ENCODE measurements at regions not wholly inside any gene's neighbourhood (a gene's known extent, or its start where the extent isn't known, plus 50 kb on each side); places are given as distances from the start of the nearest gene placed in this dataset.

DNA sequence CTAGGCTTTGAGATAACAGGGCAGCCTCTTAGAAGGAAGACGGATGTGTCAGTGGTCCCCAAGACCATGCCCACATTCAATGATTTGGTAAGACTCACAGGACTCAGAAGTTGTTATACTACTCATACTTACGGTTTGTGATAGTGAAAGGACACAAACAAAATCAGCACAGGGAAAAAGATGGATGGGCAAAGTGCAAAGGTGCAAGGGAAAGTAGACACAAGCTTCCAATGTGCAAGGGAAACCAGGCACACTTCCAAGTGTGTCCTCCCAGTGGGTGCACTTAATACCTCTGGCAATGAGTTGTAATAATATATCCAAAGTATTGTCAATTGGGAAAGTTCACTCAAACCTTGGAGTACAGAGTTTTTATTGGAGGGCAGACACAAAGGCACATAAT lies 53.8 kb upstream of the VCX start:
- H3K4me3 Mint-ChIP-seq: no peak overlapping the region
- no peaks in the 10 kb centered on the region for H3K27me3 Mint-ChIP-seq
- no peaks in the 10 kb centered on the region for H3K4me1 Mint-ChIP-seq (ENCODE audit: low read depth)
- no peaks in the 10 kb centered on the region for H3K36me3 Mint-ChIP-seq
- intact Hi-C loops (cut with micrococcal nuclease): no loop called here
- CTCF ChIA-PET: no interaction called here
- DNase-seq: no peak
- POLR2A ChIA-PET: no interaction called here
- no peaks in the 10 kb centered on the region for H3K9me3 Mint-ChIP-seq
- no peak overlapping the region for H3K27ac Mint-ChIP-seq

DNA sequence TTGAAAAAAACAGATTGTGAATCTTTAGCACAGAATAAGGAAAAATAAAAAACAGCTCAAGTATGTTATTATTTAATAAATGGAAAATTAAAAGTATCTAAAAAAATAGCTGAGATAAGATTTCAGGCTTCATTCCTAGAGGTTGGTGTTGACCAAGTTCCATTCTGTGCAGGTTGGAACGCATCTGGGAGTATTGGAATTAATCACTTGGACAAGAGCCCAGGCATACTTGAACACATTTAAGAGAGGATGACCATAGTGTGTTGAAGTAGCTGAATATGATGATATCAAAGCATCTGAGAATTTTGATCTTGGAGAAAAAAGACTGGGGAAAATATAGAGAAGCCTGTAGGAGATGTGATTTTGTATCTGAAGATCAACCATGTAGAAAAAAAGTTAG lies 54.6 kb upstream of the VCX start:
- no peak overlapping the region for H3K27ac Mint-ChIP-seq
- CTCF ChIA-PET: no interaction called here
- POLR2A ChIA-PET: no interaction called here
- no peaks in the 10 kb centered on the region for H3K36me3 Mint-ChIP-seq
- no peaks in the 10 kb centered on the region for H3K9me3 Mint-ChIP-seq
- H3K4me1 Mint-ChIP-seq (ENCODE audit: low read depth): no peaks in the 10 kb centered on the region
- no peak for DNase-seq
- H3K27me3 Mint-ChIP-seq: no peaks in the 10 kb centered on the region
- H3K4me3 Mint-ChIP-seq: no peak overlapping the region
- intact Hi-C loops (cut with micrococcal nuclease): no loop called here

DNA sequence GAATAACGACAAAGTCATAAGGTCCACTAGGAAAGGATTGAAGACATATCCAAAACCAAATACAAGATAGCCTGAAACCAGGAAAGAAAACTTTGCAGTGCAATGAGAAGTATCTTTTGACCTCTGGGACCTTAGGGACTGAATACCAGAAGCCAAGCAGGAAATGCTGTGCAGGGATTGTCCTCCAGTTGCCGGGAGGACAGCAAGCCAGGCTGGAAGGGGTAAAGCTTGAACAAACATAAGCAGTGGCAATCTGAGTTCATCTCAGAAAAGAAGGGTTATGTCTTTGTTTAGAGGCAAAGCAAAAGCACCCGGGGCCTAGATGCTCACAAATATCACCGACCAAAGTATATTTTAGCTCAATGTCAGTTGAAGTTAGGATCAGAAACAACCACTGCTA lies 55.3 kb upstream of the VCX start:
- H3K4me1 Mint-ChIP-seq (ENCODE audit: low read depth): no peaks in the 10 kb centered on the region

DNA sequence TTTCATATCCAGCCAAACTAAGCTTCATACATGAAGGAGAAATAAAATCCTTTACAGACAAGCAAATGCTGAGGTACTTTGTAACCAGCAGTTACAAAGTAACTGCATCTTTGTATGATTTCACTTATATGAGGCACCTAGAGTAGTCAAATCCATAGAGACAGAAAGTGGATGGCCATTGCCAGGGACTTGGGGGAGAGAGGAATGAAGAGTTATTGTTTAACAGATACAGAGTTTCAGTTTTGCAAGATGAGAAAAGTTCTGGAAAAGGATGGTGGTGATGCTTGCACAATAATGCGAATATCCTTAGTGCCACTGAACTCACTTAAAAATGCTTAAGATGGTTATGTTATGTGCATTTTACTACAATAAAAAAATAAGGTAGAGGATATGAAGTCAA lies 58.4 kb upstream of the VCX start:
- CTCF ChIA-PET: no interaction called here
- H3K27me3 Mint-ChIP-seq: no peaks in the 10 kb centered on the region
- H3K27ac Mint-ChIP-seq: no peak overlapping the region
- no peak overlapping the region for H3K4me3 Mint-ChIP-seq
- POLR2A ChIA-PET: no interaction called here
- no peaks in the 10 kb centered on the region for H3K36me3 Mint-ChIP-seq
- H3K4me1 Mint-ChIP-seq (ENCODE audit: low read depth): no peaks in the 10 kb centered on the region
- intact Hi-C loops (cut with micrococcal nuclease): no loop called here
- no peak for DNase-seq
- no peaks in the 10 kb centered on the region for H3K9me3 Mint-ChIP-seq

More for the DNA sequence above, 55.3 kb upstream of the VCX start:
- Mint-ChIP-seq H3K27ac (no peak overlapping the region), H3K27me3 (no peaks in the 10 kb centered on the region), H3K36me3 (no peaks in the 10 kb centered on the region), H3K9me3 (no peaks in the 10 kb centered on the region), H3K4me3 (no peak overlapping the region)
- CTCF ChIA-PET: no interaction called here
- POLR2A ChIA-PET: no interaction called here
- intact Hi-C loops (cut with micrococcal nuclease): no loop called here
- DNase-seq: no peak

DNA sequence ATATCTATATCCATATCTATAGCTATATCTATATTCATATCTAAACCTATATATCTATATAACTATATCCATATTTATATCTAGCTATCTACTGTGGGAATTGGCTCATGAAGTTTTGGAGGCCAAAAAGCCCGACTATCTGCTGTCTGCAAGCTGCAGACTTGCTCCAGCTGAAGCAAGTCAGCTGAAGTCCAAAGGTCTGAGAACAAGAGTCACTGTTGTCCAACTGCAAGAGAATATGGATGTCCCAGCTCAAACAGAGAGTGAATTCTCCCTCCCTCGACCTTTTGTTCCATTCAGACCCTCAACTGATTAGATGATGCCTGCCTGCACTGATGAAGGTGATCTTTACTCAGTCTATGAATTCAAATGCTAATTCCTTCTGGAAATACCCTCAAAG lies 63.3 kb upstream of the VCX start:
- ChIA-PET CTCF (no interaction called here), POLR2A (no interaction called here)
- no peak overlapping the region for H3K4me3 Mint-ChIP-seq
- no peak for DNase-seq
- no peaks in the 10 kb centered on the region for H3K4me1 Mint-ChIP-seq (ENCODE audit: low read depth)
- no peaks in the 10 kb centered on the region for H3K36me3 Mint-ChIP-seq
- intact Hi-C loops (cut with micrococcal nuclease): no loop called here
- no peaks in the 10 kb centered on the region for H3K27me3 Mint-ChIP-seq
- H3K9me3 Mint-ChIP-seq: no peaks in the 10 kb centered on the region
- H3K27ac Mint-ChIP-seq: no peak overlapping the region

DNA sequence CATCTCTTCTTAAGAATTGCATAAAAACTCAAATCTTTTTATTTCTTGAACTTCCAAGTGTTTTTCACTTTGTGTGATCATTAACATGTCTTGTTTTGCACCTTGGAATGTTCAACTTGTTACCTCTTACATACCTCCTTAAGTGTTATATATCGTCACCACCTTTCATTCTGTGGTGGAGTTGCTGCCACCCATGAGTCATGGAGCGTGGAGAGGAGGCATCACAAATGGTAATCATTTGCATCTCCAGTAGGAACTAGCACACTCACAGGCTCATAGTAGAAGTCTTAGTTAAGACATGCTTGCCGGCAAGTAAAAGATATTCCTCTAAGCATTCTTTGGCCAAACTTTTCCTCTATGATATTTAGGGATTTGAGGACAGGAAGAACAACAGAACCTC lies 67.0 kb upstream of the VCX start:
- Mint-ChIP-seq H3K27me3 (no peaks in the 10 kb centered on the region), H3K4me1 (ENCODE audit: low read depth) (no peaks in the 10 kb centered on the region), H3K4me3 (no peak overlapping the region), H3K36me3 (no peaks in the 10 kb centered on the region), H3K27ac (no peak overlapping the region), H3K9me3 (no peaks in the 10 kb centered on the region)
- POLR2A ChIA-PET: no interaction called here
- no peak for DNase-seq
- CTCF ChIA-PET: no interaction called here
- intact Hi-C loops (cut with micrococcal nuclease): no loop called here

DNA sequence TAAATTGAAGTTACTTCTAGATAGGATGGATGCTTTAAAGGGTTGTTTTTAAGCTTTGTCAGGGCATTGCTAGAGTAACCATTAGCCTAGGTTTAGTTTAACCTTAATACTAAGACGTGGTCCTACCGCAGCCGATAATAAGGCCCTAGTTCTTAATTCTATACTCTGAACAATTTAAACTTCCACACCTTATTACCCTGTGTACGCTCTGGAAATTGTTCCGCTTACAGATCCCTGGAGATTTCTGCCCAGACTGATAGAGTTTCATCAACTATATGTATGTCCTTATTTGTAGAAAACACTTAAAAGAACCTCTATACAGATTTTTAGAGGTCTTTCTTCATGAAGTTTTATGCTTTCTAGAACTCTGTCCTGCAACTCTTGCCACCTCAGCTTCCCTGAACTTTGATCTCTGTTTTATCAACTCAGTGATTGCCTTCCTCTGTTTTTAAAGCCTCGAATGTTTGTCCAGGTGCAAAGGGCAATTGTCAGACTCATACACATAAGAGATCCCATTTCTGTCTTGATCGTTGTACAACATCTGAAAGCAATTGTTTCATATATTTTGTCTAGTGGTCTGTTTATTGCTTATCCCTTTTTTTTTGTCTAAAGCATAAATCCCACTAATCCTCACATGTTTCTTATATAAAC lies 71.1 kb upstream of the VCX start:
- Mint-ChIP-seq H3K4me3 (no peak overlapping the region), H3K4me1 (ENCODE audit: low read depth) (no peaks in the 10 kb centered on the region), H3K27me3 (no peaks in the 10 kb centered on the region), H3K36me3 (no peaks in the 10 kb centered on the region), H3K27ac (no peak overlapping the region), H3K9me3 (peaks cover 2% of the 10 kb centered on the region)
- CTCF ChIA-PET: no interaction called here
- DNase-seq: no peak
- POLR2A ChIA-PET: no interaction called here
- intact Hi-C loops (cut with micrococcal nuclease): no loop called here

DNA sequence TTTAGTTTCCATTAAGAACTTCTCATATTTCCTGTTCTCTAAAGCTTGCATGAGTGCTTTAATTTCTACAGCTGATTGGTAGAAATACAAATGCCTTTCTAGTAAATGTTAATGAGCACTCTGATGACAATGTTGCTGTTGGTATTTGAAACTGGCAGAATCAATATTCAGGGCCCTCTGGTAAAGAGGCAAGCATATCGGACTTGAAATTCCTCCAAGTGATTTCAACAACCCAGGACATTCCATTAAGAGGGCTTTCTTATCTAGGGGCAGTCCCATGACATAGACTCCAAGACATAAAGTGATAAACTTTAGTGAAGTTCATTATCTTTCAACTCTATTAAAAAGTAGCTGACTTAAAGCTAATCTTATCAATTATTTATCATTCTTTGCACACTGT lies 83.1 kb upstream of the VCX start:
- intact Hi-C loops (cut with micrococcal nuclease): no loop called here
- H3K4me1 Mint-ChIP-seq (ENCODE audit: low read depth): no peaks in the 10 kb centered on the region
- ChIA-PET POLR2A (no interaction called here), CTCF (no interaction called here)
- no peak for DNase-seq
- no peaks in the 10 kb centered on the region for H3K36me3 Mint-ChIP-seq
- no peaks in the 10 kb centered on the region for H3K27me3 Mint-ChIP-seq
- no peak overlapping the region for H3K27ac Mint-ChIP-seq
- H3K9me3 Mint-ChIP-seq: no peaks in the 10 kb centered on the region
- H3K4me3 Mint-ChIP-seq: no peak overlapping the region

DNA sequence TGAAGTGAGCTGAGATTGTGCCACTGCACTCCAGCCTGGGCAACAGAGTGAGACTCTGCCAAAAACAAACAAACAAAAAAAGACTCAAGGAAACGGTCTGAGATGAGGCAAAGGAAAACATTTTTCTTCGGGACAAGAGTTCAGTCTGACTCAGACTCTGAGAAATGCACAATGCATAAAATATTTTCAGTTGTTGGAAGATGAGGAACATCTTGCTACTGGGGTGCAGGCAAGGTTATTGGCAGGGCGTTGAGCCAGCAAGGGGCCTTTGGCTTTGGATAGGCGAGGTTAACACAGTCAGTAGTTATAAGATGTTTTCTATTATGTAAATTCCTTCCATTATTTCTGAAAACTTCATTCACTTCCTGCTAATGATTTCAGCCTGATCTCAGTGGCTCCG lies 96.1 kb upstream of the VCX start:
- Mint-ChIP-seq H3K9me3 (no peaks in the 10 kb centered on the region), H3K27ac (no peak overlapping the region), H3K4me3 (no peak overlapping the region), H3K36me3 (no peaks in the 10 kb centered on the region), H3K4me1 (ENCODE audit: low read depth) (no peaks in the 10 kb centered on the region), H3K27me3 (no peaks in the 10 kb centered on the region)
- intact Hi-C loops (cut with micrococcal nuclease): no loop called here
- ChIA-PET POLR2A (no interaction called here), CTCF (no interaction called here)
- DNase-seq: no peak

DNA sequence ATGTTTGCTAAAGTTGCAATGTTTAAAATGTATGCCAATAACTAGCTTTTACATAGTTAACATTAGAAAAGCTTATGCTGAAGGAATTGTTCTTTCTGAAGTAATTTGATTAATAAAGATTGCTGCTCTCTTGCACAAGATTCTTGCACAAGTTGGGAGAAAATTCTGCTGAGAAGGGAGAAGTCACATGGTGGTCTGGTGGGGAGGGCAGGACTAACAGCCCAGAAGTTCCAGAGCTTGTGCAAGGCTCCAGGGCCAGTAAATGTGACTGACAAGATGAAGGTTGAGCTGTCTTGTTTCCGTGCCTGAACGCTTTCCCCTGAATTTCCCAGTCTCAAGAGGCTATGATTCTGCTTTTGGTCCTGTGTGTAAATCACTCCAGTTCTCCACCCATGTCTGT lies 112.9 kb upstream of the VCX start:
- Mint-ChIP-seq H3K4me3 (no peak overlapping the region), H3K27ac (no peak overlapping the region), H3K4me1 (ENCODE audit: low read depth) (no peaks in the 10 kb centered on the region), H3K27me3 (no peaks in the 10 kb centered on the region), H3K9me3 (no peaks in the 10 kb centered on the region), H3K36me3 (no peaks in the 10 kb centered on the region)
- ChIA-PET CTCF (no interaction called here), POLR2A (no interaction called here)
- intact Hi-C loops (cut with micrococcal nuclease): no loop called here
- no peak for DNase-seq

DNA sequence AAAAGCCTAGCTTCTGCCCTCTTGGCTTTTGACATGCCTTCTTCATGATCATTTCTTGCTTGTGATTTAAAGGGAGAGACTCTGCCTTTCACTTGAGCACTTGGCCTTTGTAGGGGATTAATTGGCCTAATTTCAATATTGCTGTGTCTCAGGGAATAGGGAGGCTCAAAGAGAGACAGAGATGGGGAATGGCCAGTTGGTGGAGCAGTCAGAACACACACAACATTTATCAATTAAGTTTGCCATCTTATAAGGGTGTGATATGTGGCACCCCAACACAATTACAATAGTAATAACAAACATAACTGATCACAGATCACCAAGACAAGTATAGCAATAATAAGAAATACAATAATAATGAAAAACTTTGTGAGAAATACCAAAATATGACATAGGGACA lies 122.5 kb upstream of the VCX start:
- ChIA-PET CTCF (no interaction called here), POLR2A (no interaction called here)
- DNase-seq: no peak
- H3K27ac Mint-ChIP-seq: no peak overlapping the region
- intact Hi-C loops (cut with micrococcal nuclease): no loop called here
- H3K27me3 Mint-ChIP-seq: no peaks in the 10 kb centered on the region
- H3K36me3 Mint-ChIP-seq: no peaks in the 10 kb centered on the region
- H3K4me3 Mint-ChIP-seq: no peak overlapping the region
- H3K9me3 Mint-ChIP-seq: no peaks in the 10 kb centered on the region
- no peaks in the 10 kb centered on the region for H3K4me1 Mint-ChIP-seq (ENCODE audit: low read depth)

DNA sequence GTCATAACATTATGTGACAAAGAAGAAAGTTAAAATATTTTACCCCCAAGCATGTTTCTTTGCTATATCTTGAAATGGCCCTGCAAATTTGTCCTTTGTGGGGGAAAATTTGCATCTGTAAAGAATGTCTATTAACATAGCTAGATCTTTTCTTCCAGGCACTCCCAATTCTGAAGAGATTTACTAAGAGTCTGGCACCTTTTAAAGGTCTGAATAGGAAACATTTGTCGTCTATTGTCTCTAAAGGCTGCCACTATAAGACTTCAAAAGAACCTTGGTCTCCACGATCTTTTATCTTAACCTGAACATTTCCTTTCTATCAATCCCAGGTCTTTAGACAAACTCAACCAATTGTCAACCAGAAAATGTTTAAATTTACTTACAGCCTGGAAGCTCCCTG lies 128.6 kb upstream of the VCX start:
- DNase-seq: no peak
- CTCF ChIA-PET: no interaction called here
- intact Hi-C loops (cut with micrococcal nuclease): no loop called here
- Mint-ChIP-seq H3K27me3 (no peaks in the 10 kb centered on the region), H3K4me1 (ENCODE audit: low read depth) (no peaks in the 10 kb centered on the region), H3K27ac (no peak overlapping the region), H3K4me3 (no peak overlapping the region), H3K36me3 (no peaks in the 10 kb centered on the region), H3K9me3 (no peaks in the 10 kb centered on the region)
- POLR2A ChIA-PET: no interaction called here

DNA sequence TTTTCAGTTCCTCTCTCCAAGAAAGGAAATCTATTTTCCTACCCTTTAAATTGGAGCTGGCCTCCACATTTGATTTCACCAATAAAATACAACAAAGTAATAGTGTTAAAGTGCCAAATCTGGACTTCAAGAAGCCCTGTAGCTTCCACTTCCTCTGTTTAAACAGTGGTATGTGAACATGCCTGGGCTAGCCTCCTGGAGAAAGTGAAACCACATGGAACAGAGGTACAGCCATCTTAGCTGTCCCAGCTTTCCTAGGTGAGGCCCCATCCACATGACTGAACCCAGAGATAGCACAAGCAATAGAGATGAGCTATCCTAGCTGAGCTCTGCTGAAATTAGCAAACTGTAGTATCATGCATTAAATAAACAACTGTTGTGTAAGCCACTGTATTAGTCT lies 131.8 kb upstream of the VCX start:
- ChIA-PET CTCF (no interaction called here), POLR2A (no interaction called here)
- no peaks in the 10 kb centered on the region for H3K4me1 Mint-ChIP-seq (ENCODE audit: low read depth)
- H3K27ac Mint-ChIP-seq: no peak overlapping the region
- no peaks in the 10 kb centered on the region for H3K36me3 Mint-ChIP-seq
- H3K27me3 Mint-ChIP-seq: no peaks in the 10 kb centered on the region
- intact Hi-C loops (cut with micrococcal nuclease): no loop called here
- no peaks in the 10 kb centered on the region for H3K9me3 Mint-ChIP-seq
- H3K4me3 Mint-ChIP-seq: no peak overlapping the region
- no peak for DNase-seq

DNA sequence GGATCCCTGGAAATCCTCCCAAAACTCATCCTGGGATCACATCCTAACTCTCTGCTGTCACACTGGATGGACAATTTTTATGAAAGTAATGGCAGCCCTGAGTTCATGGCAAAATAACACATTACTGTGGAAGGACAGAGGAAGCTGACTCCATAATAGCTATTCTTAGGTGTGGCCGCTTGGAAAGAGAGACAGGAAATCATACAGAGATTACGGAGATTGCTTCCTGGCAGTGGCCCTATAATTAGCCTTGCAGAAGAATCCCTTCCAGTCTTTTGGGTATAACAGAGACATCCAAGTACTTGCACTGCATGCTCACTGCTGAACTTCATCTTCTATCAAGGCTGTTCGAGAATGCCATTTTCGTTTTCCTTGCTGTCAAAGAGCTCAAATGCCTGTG lies 133.1 kb upstream of the VCX start:
- Mint-ChIP-seq H3K27me3 (no peaks in the 10 kb centered on the region), H3K27ac (no peak overlapping the region), H3K4me1 (ENCODE audit: low read depth) (no peaks in the 10 kb centered on the region), H3K4me3 (no peak overlapping the region), H3K36me3 (no peaks in the 10 kb centered on the region), H3K9me3 (no peaks in the 10 kb centered on the region)
- ChIA-PET CTCF (no interaction called here), POLR2A (no interaction called here)
- DNase-seq: no peak
- intact Hi-C loops (cut with micrococcal nuclease): no loop called here

Data from activated CD4-positive, alpha-beta memory T cell treated with anti-CD3 and anti-CD28 coated beads for 36 hours (primary cell).